Activated CD4-positive, alpha-beta T cell treated with anti-CD3 and anti-CD28 coated beads, Interleukin-2, amount 50 U/mL, for 24 hours (primary cell): ENCODE measurements at regions not wholly inside any gene's neighbourhood (a gene's known extent, or its start where the extent isn't known, plus 50 kb on each side); places are given as distances from the start of the nearest gene placed in this dataset.
"Not testable (repeated sequence)": the region's sequence is repeated elsewhere in the genome, so short reads cannot be mapped to it uniquely, and the experiment has no call there.

ENCODE experiments used
- DNase-seq, 2 donors: peaks; one replicate each; pipeline ENCODE4 v3.0.0-alpha.2; 2020; ENCODE audit warnings: low read depth in 1 of 2, low spot score in 1 of 2

GRCh38 chrX:128805236-128805635, 718.1 kb downstream of the SMARCA1 start:
- DNase-seq, result no peak

DNA sequence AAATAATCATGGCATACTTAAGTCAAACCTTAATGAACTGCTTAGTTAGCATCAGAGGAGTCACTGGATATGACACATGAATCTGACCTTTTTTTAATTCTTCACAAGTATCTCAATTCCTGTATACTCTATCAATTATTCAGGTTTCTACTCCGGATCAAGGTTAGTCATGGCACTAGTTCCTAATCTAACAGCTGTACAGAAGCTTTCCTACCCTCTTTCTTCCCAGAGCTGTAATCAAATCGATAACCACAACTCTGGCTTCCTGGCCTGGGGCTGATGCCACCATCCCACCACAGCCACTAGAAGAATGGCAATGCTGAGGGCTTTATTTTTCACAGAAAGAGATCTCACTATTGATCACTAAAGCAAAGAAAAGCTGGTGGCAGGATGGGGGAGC, 718.5 kb downstream of the SMARCA1 start:
- no peak for DNase-seq

DNA sequence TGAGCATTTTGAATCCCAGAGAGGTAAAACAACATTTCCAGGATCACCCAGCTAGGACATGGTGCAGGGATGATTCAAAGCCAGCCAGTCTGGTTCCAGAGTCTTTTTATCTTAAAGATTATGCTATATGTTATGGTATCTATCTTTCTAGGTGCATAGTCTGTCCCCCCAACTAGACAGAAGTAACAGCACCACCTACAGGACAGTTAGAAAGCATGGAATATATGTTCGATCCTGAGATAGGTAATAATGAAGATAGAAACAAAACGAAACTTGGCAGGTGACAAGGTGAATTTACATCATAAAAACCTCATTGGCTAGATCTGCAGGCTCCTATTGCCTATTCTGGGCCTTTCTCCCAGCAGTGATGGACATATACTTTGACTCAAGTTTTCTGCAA, 723.2 kb downstream of the SMARCA1 start:
- DNase-seq, result no peak

DNA sequence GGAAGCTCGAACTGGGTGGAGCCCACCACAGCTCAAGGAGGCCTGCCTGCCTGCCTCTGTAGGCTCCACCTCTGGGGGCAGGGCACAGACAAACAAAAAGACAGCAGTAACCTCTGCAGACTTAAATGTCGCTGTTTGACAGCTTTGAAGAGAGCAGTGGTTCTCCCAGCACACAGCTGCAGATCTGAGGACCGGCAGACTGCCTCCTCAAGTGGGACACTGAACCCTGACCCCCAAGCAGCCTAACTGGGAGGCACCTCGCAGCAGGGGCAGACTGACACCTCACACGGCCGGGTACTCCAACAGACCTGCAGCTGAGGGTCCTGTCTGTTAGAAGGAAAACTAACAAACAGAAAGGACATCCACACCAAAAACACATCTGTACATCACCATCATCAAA, 730.9 kb upstream of the ACTRT1 start:
- DNase-seq, result not testable (repeated sequence)

GRCh38 chrX:128781506-128781905, 729.3 kb upstream of the ACTRT1 start:
- peak in 1 of 2 donors; percentile 0 for DNase-seq

DNA sequence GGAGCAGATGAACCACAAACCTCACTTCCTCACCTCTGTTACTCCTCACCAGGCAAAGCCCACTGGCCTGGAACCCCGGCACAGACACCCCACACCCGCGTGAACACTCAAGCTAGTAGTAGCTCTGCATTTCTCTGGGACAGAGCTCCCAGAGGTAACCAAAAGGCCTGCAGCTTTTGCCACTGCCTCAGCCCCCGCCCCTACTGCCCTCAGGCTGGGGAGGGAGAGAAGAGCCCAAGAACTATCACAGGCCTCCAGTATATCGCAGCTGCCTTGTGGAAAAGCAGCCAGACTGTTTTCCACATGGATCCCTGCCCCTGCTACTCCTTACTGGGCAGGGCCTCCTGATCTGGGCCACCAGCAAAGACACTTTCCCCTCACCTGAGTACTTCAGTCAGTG, 728.7 kb upstream of the ACTRT1 start:
- no peak for DNase-seq

DNA sequence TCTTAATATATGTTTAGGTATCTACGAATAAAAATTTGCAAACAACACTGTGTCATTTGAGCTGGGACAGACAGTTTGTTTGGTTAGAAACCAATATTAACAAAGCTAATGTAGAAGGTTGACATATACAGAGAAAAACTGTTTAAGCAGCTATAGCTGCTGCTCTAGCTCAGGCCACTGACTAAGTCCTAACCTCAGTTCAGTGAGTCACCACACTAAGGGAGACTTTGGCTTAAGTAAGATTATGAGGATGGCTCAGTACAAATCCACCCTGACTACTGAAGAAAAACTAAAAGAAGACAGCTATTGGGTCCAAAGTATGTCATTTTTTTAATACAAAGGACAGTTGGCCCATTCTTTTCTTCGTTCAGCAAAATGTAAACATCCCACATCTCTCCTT, 717.3 kb upstream of the ACTRT1 start:
- no peak for DNase-seq

GRCh38 chrX:128759745-128760144, 707.5 kb upstream of the ACTRT1 start:
- no peak for DNase-seq

DNA sequence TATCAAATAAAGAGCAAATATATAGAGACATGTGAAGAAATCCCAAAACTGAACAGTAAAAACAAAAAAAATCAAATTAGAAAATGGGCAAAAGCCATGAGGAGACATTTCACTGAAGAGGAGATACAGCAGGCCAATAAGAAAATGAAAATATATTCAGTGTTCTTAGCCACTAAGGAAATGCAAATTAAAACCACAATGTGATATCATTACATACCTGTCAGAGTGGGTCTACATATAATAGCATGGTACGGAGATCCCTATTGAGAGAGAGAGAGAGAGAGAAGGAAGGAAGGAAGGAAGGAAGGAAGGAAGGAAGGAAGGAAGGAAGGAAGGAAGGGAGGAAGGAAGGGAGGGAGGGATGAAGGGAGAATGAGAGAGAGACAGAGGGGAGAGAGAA, 707.0 kb upstream of the ACTRT1 start:
- no peak for DNase-seq

- DNase-seq, result no peak
Observed at GRCh38 chrX:128754130-128754529, 701.9 kb upstream of the ACTRT1 start.

- DNase-seq, result no peak
Observed at GRCh38 chrX:128739539-128739938, 687.3 kb upstream of the ACTRT1 start.

GRCh38 chrX:128728943-128729342, 676.7 kb upstream of the ACTRT1 start:
- DNase-seq, result no peak

DNA sequence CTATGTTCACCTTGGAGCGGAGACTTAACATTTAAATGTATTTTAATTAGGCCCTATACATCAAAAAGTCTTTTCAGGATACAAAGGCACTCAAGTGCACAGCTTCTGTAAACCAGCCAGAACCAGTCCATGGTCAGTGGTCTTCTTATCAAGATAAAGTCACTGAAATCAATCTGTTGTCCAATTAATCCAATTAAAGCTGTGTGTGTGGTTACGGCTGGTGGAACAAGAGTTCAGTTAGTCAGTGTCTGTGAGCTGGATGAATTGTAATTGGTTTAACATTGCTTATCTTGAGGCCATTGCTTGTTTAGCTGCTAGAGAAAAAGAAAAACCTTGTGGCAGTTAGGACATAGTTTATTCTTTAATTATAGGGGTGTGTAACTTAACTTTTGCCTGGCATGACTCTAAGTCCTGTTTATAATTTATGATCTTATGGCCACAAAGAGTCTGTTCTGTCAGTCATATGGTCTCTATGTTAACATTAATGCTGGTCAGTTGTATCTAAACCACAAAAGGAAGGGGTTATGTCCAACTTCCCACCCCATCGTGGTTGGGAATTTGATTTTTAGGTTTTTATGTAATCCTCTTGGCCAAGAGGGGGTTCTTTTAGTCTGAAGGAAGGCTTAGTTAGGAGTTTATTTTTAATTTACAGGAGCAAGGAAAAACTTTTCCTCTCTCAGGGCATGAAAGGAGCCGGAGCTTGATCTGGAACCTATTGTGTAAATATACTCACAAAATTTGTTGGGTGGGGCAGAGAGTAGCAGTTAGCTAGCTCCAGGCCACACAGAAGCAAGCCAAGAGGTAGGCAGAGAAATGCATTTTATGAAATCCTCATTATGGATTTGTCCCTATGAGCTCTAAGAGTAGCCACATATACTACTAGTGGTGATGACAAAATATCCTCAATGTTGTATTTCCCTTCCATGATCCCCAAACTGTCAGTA, 665.7 kb upstream of the ACTRT1 start:
- no peak for DNase-seq

- no peak for DNase-seq
Observed at GRCh38 chrX:128714425-128714824, 662.2 kb upstream of the ACTRT1 start.

DNA sequence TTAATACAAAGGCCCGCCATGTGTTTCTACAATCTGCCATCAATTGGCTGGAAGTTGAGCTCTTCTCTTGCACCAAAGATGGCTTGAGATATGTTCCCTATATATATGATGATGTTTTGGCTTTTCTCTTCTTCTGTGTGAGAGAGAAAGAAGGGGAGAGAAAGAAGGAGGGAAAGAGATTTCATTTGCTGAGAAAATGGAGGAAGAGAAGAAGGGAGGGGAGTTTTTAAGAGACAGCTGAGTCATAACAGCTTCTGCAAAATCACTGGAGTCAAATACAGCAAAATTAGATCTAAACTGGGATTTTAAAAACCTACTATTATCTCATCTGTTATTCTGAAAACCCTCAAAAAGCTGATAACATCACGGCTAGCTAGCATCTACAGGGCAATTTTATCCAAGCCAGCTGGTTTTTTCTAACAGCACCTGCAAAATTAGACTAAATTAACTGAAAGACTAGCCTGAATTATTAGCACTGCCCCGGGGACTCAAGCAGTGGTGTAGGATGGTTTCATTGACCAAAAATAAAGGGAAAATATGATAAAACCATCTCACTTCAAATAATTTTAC, 647.6 kb upstream of the ACTRT1 start:
- no peak for DNase-seq

- no peak for DNase-seq
Observed at GRCh38 chrX:128698573-128699181, 646.5 kb upstream of the ACTRT1 start.

- DNase-seq, result no peak
Observed at GRCh38 chrX:128691872-128692271, 639.7 kb upstream of the ACTRT1 start.

- DNase-seq, result no peak
Observed at GRCh38 chrX:128685387-128685786, 633.2 kb upstream of the ACTRT1 start.

GRCh38 chrX:128676651-128677050, 624.4 kb upstream of the ACTRT1 start:
- no peak for DNase-seq

- not testable (repeated sequence) for DNase-seq
Observed at GRCh38 chrX:128674326-128675086, 622.3 kb upstream of the ACTRT1 start.

GRCh38 chrX:128664211-128664610, 612.0 kb upstream of the ACTRT1 start:
- no peak for DNase-seq
